ENCODE measurements at regions not wholly inside any gene's neighbourhood (a gene's known extent, or its start where the extent isn't known, plus 50 kb on each side); places are given as distances from the start of the nearest gene placed in this dataset.
A peak's percentile ranks its signal among the peaks of the same experiment; 100 is the strongest.
"Not testable (repeated sequence)": the region's sequence is repeated elsewhere in the genome, so short reads cannot be mapped to it uniquely, and the experiment has no call there.

GRCh38 chr1:182259229-182259872, 132.2 kb downstream of the GLUL start:
- no peaks in the 10 kb centered on the region for H3K9me3 ChIP-seq (replicated peaks in 1 of 11)
- peaks cover 24 to 38% (median 28%) of the 10 kb centered on the region in 10 experiments for H3K4me1 ChIP-seq
- TF ChIP-seq Cebpa-rat (IDR thresholded peaks at IDR 0.05) = peak in 5 of 11 experiments; percentile 9 to 73 (median 41); a peak in 5 of 22 replicates
- no peaks in the 10 kb centered on the region for H3K27me3 ChIP-seq
- H3K27ac ChIP-seq = peak overlapping the region; percentile 58 to 83 (median 75); a peak in 21 of 22 replicates
- H3K4me3 ChIP-seq = peak overlapping the region in 1 of 10 experiments; percentile 2; a peak in 4 of 20 replicates
- H4K20me1 ChIP-seq = no peaks in the 10 kb centered on the region
- H3K9ac ChIP-seq = peak overlapping the region; percentile 29 to 67 (median 58); a peak in 19 of 22 replicates
- no peaks in the 10 kb centered on the region for H3K36me3 ChIP-seq
- H3K4me2 ChIP-seq = peak overlapping the region; percentile 51 to 86 (median 72)

GRCh38 chr1:182257369-182258063, 134.1 kb downstream of the GLUL start:
- Histone ChIP-seq H3K4me3 (no peak overlapping the region), H4K20me1 (no peaks in the 10 kb centered on the region), H3K4me2 (peak overlapping the region in 5 of 11 experiments; percentile 18 to 53 (median 28); a peak in 6 of 22 replicates), H3K36me3 (no peaks in the 10 kb centered on the region), H3K4me1 (peaks cover 24 to 37% (median 28%) of the 10 kb centered on the region in 10 experiments), H3K27me3 (no peaks in the 10 kb centered on the region), H3K27ac (peak overlapping the region in 2 of 11 experiments; percentile 9 to 17; a peak in 1 of 22 replicates), H3K9ac (no peak overlapping the region), H3K9me3 (replicated peaks in 1 of 11) (no peaks in the 10 kb centered on the region)
- TF ChIP-seq Cebpa-rat (IDR thresholded peaks at IDR 0.05) = no peak

GRCh38 chr1:182256931-182257330, 134.7 kb downstream of the GLUL start:
- Histone ChIP-seq H3K9me3 (replicated peaks in 1 of 11) (no peaks in the 10 kb centered on the region), H3K27ac (no peak overlapping the region), H3K4me3 (no peak overlapping the region), H3K36me3 (no peaks in the 10 kb centered on the region), H3K4me2 (no peak overlapping the region), H4K20me1 (no peaks in the 10 kb centered on the region), H3K4me1 (peaks cover 24 to 33% (median 28%) of the 10 kb centered on the region in 10 experiments), H3K9ac (no peak overlapping the region), H3K27me3 (no peaks in the 10 kb centered on the region)
- TF ChIP-seq Cebpa-rat (IDR thresholded peaks at IDR 0.05) = no peak

- no peaks in the 10 kb centered on the region for H3K9me3 ChIP-seq (replicated peaks in 1 of 11)
- no peak overlapping the region for H3K4me2 ChIP-seq
- no peak overlapping the region for H3K27ac ChIP-seq
- peaks cover 22 to 30% (median 25%) of the 10 kb centered on the region in 10 experiments for H3K4me1 ChIP-seq
- H4K20me1 ChIP-seq = no peaks in the 10 kb centered on the region
- H3K36me3 ChIP-seq = no peaks in the 10 kb centered on the region
- H3K9ac ChIP-seq = no peak overlapping the region
- no peaks in the 10 kb centered on the region for H3K27me3 ChIP-seq
- TF ChIP-seq Cebpa-rat (IDR thresholded peaks at IDR 0.05) = no peak
- no peak overlapping the region for H3K4me3 ChIP-seq
These were observed 136.1 kb downstream of the GLUL start for GRCh38 chr1:182255494-182255893.

GRCh38 chr1:182253319-182253860, 138.2 kb downstream of the GLUL start:
- no peak overlapping the region for H3K27ac ChIP-seq
- H3K4me1 ChIP-seq = peaks cover under 1 to 9% (median 5%) of the 10 kb centered on the region in 10 experiments; a peak in 16 of 20 replicates
- H4K20me1 ChIP-seq = no peaks in the 10 kb centered on the region
- H3K9me3 ChIP-seq (replicated peaks in 1 of 11) = no peaks in the 10 kb centered on the region
- no peak overlapping the region for H3K4me3 ChIP-seq
- no peak overlapping the region for H3K4me2 ChIP-seq
- H3K36me3 ChIP-seq = no peaks in the 10 kb centered on the region
- H3K27me3 ChIP-seq = no peaks in the 10 kb centered on the region
- TF ChIP-seq Cebpa-rat (IDR thresholded peaks at IDR 0.05) = no peak
- no peak overlapping the region for H3K9ac ChIP-seq

- no peak overlapping the region for H3K4me3 ChIP-seq
- no peaks in the 10 kb centered on the region for H3K9me3 ChIP-seq (replicated peaks in 1 of 11)
- no peak overlapping the region for H3K4me2 ChIP-seq
- no peaks in the 10 kb centered on the region for H4K20me1 ChIP-seq
- no peaks in the 10 kb centered on the region for H3K4me1 ChIP-seq
- H3K9ac ChIP-seq = no peak overlapping the region
- H3K36me3 ChIP-seq = no peaks in the 10 kb centered on the region
- TF ChIP-seq Cebpa-rat (IDR thresholded peaks at IDR 0.05) = no peak
- no peaks in the 10 kb centered on the region for H3K27me3 ChIP-seq
- H3K27ac ChIP-seq = no peak overlapping the region
These were observed 140.0 kb downstream of the GLUL start for GRCh38 chr1:182251561-182251960.

GRCh38 chr1:182249201-182249676, 142.4 kb downstream of the GLUL start:
- Histone ChIP-seq H3K4me2 (no peak overlapping the region), H3K9ac (no peak overlapping the region), H3K4me3 (no peak overlapping the region), H3K27ac (no peak overlapping the region), H3K4me1 (peaks cover 0 to 9% (median 0%) of the 10 kb centered on the region in 10 experiments; a peak in 2 of 20 replicates), H3K9me3 (replicated peaks in 1 of 11) (no peaks in the 10 kb centered on the region), H3K27me3 (no peaks in the 10 kb centered on the region), H3K36me3 (no peaks in the 10 kb centered on the region), H4K20me1 (no peaks in the 10 kb centered on the region)
- no peak for TF ChIP-seq Cebpa-rat (IDR thresholded peaks at IDR 0.05)

GRCh38 chr1:182248721-182249120, 142.9 kb downstream of the GLUL start:
- no peak overlapping the region for H3K4me2 ChIP-seq
- TF ChIP-seq Cebpa-rat (IDR thresholded peaks at IDR 0.05) = no peak
- H3K4me1 ChIP-seq = peaks cover 0 to 9% (median 0%) of the 10 kb centered on the region in 10 experiments; a peak in 2 of 20 replicates
- H3K4me3 ChIP-seq = no peak overlapping the region
- no peak overlapping the region for H3K9ac ChIP-seq
- no peaks in the 10 kb centered on the region for H3K36me3 ChIP-seq
- no peaks in the 10 kb centered on the region for H3K9me3 ChIP-seq (replicated peaks in 1 of 11)
- no peaks in the 10 kb centered on the region for H3K27me3 ChIP-seq
- no peaks in the 10 kb centered on the region for H4K20me1 ChIP-seq
- H3K27ac ChIP-seq = no peak overlapping the region

GRCh38 chr1:182247813-182248212, 143.8 kb downstream of the GLUL start:
- H4K20me1 ChIP-seq; H3K4me2 ChIP-seq; H3K27me3 ChIP-seq; H3K27ac ChIP-seq; H3K4me1 ChIP-seq; H3K9ac ChIP-seq; H3K9me3 ChIP-seq (replicated peaks in 1 of 11); H3K36me3 ChIP-seq; H3K4me3 ChIP-seq: not testable (repeated sequence)

Measured in BLaER1 treated with 17β-estradiol and CSF1 and Interleukin-3, amounts not matched to agents 10 nM and 100 nM (cell line).